ENCODE measurements at regions not wholly inside any gene's neighbourhood (a gene's known extent, or its start where the extent isn't known, plus 50 kb on each side); places are given as distances from the start of the nearest gene placed in this dataset.

DNA sequence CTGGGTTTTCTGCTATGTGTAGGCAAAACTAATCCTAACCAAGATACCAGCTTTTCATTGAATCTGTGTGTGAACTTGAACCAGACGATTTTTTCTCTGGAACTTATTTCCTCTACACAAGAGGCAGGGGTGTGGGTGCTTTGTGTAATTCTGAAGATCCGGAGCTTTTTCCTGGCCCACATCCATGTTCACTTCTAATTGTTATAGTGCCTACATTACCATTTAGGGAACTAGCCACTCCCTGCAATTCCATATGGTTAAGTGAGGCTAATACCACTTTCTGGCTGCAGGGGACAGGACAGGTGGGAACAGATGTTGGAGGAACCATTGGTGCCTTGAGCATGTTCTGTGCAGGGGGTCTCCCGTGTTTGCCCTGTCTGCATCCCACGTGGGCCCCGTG lies 83.4 kb upstream of the FMN2 start:
- TF ChIP-seq EP300 (IDR thresholded peaks at IDR 0.05) = no peak
- no peak for TF ChIP-seq CTCF (IDR thresholded peaks at IDR 0.05)
- TF ChIP-seq POLR2A (IDR thresholded peaks at IDR 0.05) = no peak
- no peaks in the 10 kb centered on the region for H3K27me3 ChIP-seq
- intact Hi-C loops (cut with DNase I) = no loop called here
- no peak overlapping the region for H3K4me3 ChIP-seq
- 46 to 48% (median 47%) methylated on average over 5 of the region's 5 CpGs for WGBS, 3 donors
- no peaks in the 10 kb centered on the region for H3K4me1 ChIP-seq (ENCODE audit: insufficient read depth)
- H3K36me3 ChIP-seq = no peaks in the 10 kb centered on the region
- H3K27ac ChIP-seq = no peak overlapping the region
- H3K9me3 ChIP-seq = no peaks in the 10 kb centered on the region
- no peak for DNase-seq

- Histone ChIP-seq H3K4me1 (ENCODE audit: insufficient read depth) (no peaks in the 10 kb centered on the region), H3K9me3 (no peaks in the 10 kb centered on the region), H3K27me3 (no peaks in the 10 kb centered on the region), H3K4me3 (no peak overlapping the region), H3K27ac (no peak overlapping the region), H3K36me3 (no peaks in the 10 kb centered on the region)
- intact Hi-C loops (cut with DNase I) = no loop called here
- DNase-seq = no peak
- TF ChIP-seq CTCF (IDR thresholded peaks at IDR 0.05) (no peak), EP300 (IDR thresholded peaks at IDR 0.05) (no peak), POLR2A (IDR thresholded peaks at IDR 0.05) (no peak)
- 46 to 61% (median 49%) methylated on average over 5 of the region's 5 CpGs for WGBS, 3 donors
Measured at GRCh38 chr1:240014051-240014450, 77.6 kb upstream of the FMN2 start.

DNA sequence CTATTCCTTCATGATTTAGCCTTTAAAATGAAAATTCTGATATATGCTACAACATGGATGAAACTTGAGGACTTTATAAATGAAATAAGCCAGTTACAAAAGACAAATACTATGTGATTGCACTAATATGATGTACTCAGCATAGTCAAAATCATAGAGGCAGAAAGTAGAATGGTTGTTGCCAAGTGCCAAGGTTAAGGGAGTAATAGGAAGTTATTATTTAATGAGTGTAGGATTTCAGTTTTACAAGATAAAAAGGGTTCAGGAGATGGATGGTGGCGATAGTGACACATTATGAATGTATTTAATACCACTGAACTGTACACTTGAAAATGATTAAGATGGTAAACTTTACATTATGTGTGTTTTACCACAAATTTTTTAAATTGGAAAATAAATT lies 73.1 kb upstream of the FMN2 start:
- H3K4me3 ChIP-seq = no peak overlapping the region
- H3K36me3 ChIP-seq = no peaks in the 10 kb centered on the region
- WGBS, 3 donors = 0 to 92% (median 45%) methylated on average over 1 of the region's 1 CpG
- no peaks in the 10 kb centered on the region for H3K4me1 ChIP-seq (ENCODE audit: insufficient read depth)
- H3K27me3 ChIP-seq = no peaks in the 10 kb centered on the region
- no peak overlapping the region for H3K27ac ChIP-seq
- DNase-seq = no peak
- H3K9me3 ChIP-seq = no peaks in the 10 kb centered on the region
- intact Hi-C loops (cut with DNase I) = no loop called here
- no peak for TF ChIP-seq POLR2A (IDR thresholded peaks at IDR 0.05)
- no peak for TF ChIP-seq EP300 (IDR thresholded peaks at IDR 0.05)
- no peak for TF ChIP-seq CTCF (IDR thresholded peaks at IDR 0.05)

DNA sequence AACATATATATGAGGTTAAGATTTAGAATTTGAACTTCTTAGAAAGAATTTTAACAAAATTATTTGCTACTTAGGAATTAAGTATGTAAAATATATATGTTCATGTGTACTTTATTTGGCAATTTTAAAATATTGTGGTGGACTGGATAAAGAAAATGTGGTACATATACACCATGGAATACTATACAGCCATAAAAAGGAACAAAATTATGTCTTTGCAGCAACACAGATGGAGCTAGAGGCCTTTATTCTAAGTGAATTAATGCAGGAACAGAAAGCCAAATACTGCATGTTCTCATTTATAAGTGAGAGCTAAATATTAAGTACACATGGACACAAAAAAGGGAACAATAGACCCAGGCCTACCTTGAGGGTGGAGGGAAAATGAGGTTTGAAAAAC lies 72.2 kb upstream of the FMN2 start:
- Histone ChIP-seq H3K27me3 (no peaks in the 10 kb centered on the region), H3K27ac (no peak overlapping the region), H3K9me3 (no peaks in the 10 kb centered on the region), H3K4me3 (no peak overlapping the region), H3K36me3 (no peaks in the 10 kb centered on the region), H3K4me1 (ENCODE audit: insufficient read depth) (no peaks in the 10 kb centered on the region)
- intact Hi-C loops (cut with DNase I) = no loop called here
- no peak for DNase-seq
- TF ChIP-seq EP300 (IDR thresholded peaks at IDR 0.05) = no peak

- H3K27ac ChIP-seq = no peak overlapping the region
- TF ChIP-seq EP300 (IDR thresholded peaks at IDR 0.05) (no peak), POLR2A (IDR thresholded peaks at IDR 0.05) (no peak), CTCF (IDR thresholded peaks at IDR 0.05) (no peak)
- 53 to 61% (median 55%) methylated on average over 3 of the region's 3 CpGs for WGBS, 3 donors
- no peaks in the 10 kb centered on the region for H3K36me3 ChIP-seq
- no peaks in the 10 kb centered on the region for H3K4me1 ChIP-seq (ENCODE audit: insufficient read depth)
- intact Hi-C loops (cut with DNase I) = loop anchor here in 3 of 4 donors (10.0 kb wide), 2 partner anchors 134 to 674 kb away; no protein-coding TSS in a partner anchor
- no peak overlapping the region for H3K4me3 ChIP-seq
- H3K9me3 ChIP-seq = no peaks in the 10 kb centered on the region
- no peaks in the 10 kb centered on the region for H3K27me3 ChIP-seq
- no peak for DNase-seq
Measured at GRCh38 chr1:240020871-240021270, 70.8 kb upstream of the FMN2 start.

Data from ovary (tissue), 7 donors.